Loucy (cell line): ENCODE measurements at regions not wholly inside any gene's neighbourhood (a gene's known extent, or its start where the extent isn't known, plus 50 kb on each side); places are given as distances from the start of the nearest gene placed in this dataset.

ENCODE experiments used
- EZH2phosphoT487 ChIP-seq: fragments of 200-600 bp; IDR thresholded peaks from 2 replicates; pipeline ENCODE4 v1.6.1; 2018; ENCODE audit warnings: antibody characterized with exemption, mild to moderate bottlenecking, moderate library complexity, borderline replicate concordance
- TF ChIP-seq, protein P1 (sequence below): fragments of 200-600 bp; sonication (generic); conservative IDR thresholded peaks from 2 replicates; pipeline ENCODE4 v1.5.1; 2014; ENCODE audit warnings: mild to moderate bottlenecking, antibody characterized with exemption, low read length

DNA sequence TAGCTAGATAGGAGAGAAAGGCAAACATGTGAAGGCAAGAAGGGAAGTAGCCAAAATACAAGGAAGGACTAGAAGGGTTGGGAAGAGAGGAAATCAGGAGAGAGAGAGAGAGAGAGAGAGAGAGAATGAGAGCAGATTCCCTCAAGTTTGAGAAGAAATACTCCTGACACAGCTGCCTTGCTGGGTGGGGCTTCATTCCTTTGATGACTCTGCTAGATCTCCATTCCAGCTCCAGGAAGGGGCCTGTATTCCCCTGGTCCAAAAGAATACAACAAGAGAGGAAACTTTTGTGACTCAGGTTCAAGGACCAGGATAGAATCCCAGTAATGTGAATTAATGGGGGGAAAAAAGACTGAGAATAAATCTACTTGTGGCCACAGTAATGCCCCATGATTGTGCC lies 62.9 kb upstream of the SPON1 start:
- TF ChIP-seq, protein P1, sequence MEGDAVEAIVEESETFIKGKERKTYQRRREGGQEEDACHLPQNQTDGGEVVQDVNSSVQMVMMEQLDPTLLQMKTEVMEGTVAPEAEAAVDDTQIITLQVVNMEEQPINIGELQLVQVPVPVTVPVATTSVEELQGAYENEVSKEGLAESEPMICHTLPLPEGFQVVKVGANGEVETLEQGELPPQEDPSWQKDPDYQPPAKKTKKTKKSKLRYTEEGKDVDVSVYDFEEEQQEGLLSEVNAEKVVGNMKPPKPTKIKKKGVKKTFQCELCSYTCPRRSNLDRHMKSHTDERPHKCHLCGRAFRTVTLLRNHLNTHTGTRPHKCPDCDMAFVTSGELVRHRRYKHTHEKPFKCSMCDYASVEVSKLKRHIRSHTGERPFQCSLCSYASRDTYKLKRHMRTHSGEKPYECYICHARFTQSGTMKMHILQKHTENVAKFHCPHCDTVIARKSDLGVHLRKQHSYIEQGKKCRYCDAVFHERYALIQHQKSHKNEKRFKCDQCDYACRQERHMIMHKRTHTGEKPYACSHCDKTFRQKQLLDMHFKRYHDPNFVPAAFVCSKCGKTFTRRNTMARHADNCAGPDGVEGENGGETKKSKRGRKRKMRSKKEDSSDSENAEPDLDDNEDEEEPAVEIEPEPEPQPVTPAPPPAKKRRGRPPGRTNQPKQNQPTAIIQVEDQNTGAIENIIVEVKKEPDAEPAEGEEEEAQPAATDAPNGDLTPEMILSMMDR = no peak
- no peak for TF ChIP-seq EZH2phosphoT487
